ENCODE measurements at regions not wholly inside any gene's neighbourhood (a gene's known extent, or its start where the extent isn't known, plus 50 kb on each side); places are given as distances from the start of the nearest gene placed in this dataset.

DNA sequence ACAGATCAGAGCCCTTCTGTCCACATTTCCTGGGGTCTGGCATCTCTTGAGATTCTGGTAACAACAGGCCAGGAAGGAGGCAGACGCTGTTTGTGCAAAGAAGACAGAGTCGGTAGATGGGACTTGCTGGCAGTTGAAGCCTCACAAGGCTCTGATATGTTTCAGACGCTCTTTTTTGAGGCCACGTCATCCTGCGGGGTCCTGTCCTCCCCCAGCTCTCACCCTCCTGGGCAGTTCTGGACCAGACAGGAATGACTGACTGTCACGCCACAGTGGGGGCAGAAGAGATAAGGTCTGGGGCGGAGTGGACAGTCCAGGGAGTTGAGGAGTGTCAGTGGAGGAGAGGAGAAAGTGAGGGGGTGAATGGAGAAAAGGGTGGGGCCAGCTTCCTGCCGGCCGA lies 87.1 kb upstream of the SULF2 start:
- Histone ChIP-seq H3K4me1 (replicated peaks; ENCODE audit: insufficient read depth) (peaks cover 29% of the 10 kb centered on the region), H3K4me2 (no peak overlapping the region), H3K9me3 (ENCODE audit: insufficient read depth, low read depth) (no peaks in the 10 kb centered on the region), H3K36me3 (ENCODE audit: low read depth) (no peaks in the 10 kb centered on the region), H3K27me3 (ENCODE audit: insufficient read depth, low read depth) (no peaks in the 10 kb centered on the region), H4K20me1 (ENCODE audit: insufficient read depth) (no peaks in the 10 kb centered on the region), H3K27ac (no peak overlapping the region), H2AFZ (no peak overlapping the region), H3F3A (ENCODE audit: insufficient read depth, low read depth) (peaks cover 6% of the 10 kb centered on the region; the same call in 1 of the 2 replicates), H3K4me3 (no peak overlapping the region), H3K9me2 (ENCODE audit: insufficient read depth) (no peaks in the 10 kb centered on the region), H3K79me2 (ENCODE audit: low read depth) (no peaks in the 10 kb centered on the region)
- no peak for TF ChIP-seq EZH2 (IDR thresholded peaks at IDR 0.05; ENCODE audit: low read depth)
- TF ChIP-seq, protein P1, sequence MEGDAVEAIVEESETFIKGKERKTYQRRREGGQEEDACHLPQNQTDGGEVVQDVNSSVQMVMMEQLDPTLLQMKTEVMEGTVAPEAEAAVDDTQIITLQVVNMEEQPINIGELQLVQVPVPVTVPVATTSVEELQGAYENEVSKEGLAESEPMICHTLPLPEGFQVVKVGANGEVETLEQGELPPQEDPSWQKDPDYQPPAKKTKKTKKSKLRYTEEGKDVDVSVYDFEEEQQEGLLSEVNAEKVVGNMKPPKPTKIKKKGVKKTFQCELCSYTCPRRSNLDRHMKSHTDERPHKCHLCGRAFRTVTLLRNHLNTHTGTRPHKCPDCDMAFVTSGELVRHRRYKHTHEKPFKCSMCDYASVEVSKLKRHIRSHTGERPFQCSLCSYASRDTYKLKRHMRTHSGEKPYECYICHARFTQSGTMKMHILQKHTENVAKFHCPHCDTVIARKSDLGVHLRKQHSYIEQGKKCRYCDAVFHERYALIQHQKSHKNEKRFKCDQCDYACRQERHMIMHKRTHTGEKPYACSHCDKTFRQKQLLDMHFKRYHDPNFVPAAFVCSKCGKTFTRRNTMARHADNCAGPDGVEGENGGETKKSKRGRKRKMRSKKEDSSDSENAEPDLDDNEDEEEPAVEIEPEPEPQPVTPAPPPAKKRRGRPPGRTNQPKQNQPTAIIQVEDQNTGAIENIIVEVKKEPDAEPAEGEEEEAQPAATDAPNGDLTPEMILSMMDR (conservative IDR thresholded peaks at IDR 0.05) = no peak
- no peak for DNase-seq
- intact Hi-C loops (cut with micrococcal nuclease; ENCODE audit: unreplicated experiment) = no loop called here
- ChIA-PET POLR2A (ENCODE audit: unreplicated experiment) (interaction anchor here (0.7 kb wide), 1 partner anchor 10 kb away, joined by 3 read pairs; no protein-coding TSS in a partner anchor), CTCF (no interaction called here)
- BruUV-seq (replicated peaks) = no TSS peak

- no TSS peak for BruUV-seq (replicated peaks)
- no peaks in the 10 kb centered on the region for H3K36me3 ChIP-seq (ENCODE audit: low read depth)
- TF ChIP-seq EZH2 (IDR thresholded peaks at IDR 0.05; ENCODE audit: low read depth) = no peak
- TF ChIP-seq, protein P1 (conservative IDR thresholded peaks at IDR 0.05) = no peak
These were observed 85.2 kb upstream of the SULF2 start for GRCh38 chr20:47870475-47870874.

GRCh38 chr20:47868744-47869143 lies 83.5 kb upstream of the SULF2 start:
- ChIA-PET CTCF (no interaction called here), POLR2A (ENCODE audit: unreplicated experiment) (interaction anchor here (0.7 kb wide), 1 partner anchor 19 kb away, joined by 3 read pairs; no protein-coding TSS in a partner anchor)
- H3K27ac ChIP-seq = no peak overlapping the region
- no peak for DNase-seq
- H3K4me2 ChIP-seq = no peak overlapping the region
- no TSS peak for BruUV-seq (replicated peaks)
- H2AFZ ChIP-seq = no peak overlapping the region
- H3K36me3 ChIP-seq (ENCODE audit: low read depth) = no peaks in the 10 kb centered on the region
- no peaks in the 10 kb centered on the region for H3K79me2 ChIP-seq (ENCODE audit: low read depth)
- H4K20me1 ChIP-seq (ENCODE audit: insufficient read depth) = no peaks in the 10 kb centered on the region
- no peak overlapping the region for H3K4me3 ChIP-seq
- H3K4me1 ChIP-seq (replicated peaks; ENCODE audit: insufficient read depth) = peaks cover 17% of the 10 kb centered on the region
- intact Hi-C loops (cut with micrococcal nuclease; ENCODE audit: unreplicated experiment) = no loop called here
- no peaks in the 10 kb centered on the region for H3K27me3 ChIP-seq (ENCODE audit: insufficient read depth, low read depth)
- no peaks in the 10 kb centered on the region for H3K9me3 ChIP-seq (ENCODE audit: insufficient read depth, low read depth)
- no peaks in the 10 kb centered on the region for H3K9me2 ChIP-seq (ENCODE audit: insufficient read depth)
- H3F3A ChIP-seq (ENCODE audit: insufficient read depth, low read depth) = peaks cover 4% of the 10 kb centered on the region; the same call in 1 of the 2 replicates
- TF ChIP-seq EZH2 (IDR thresholded peaks at IDR 0.05; ENCODE audit: low read depth) = no peak
- TF ChIP-seq, protein P1 (conservative IDR thresholded peaks at IDR 0.05) = no peak

More at GRCh38 chr20:47870475-47870874, 85.2 kb upstream of the SULF2 start:
- no peaks in the 10 kb centered on the region for H3F3A ChIP-seq (ENCODE audit: insufficient read depth, low read depth)
- H3K9me2 ChIP-seq (ENCODE audit: insufficient read depth) = no peaks in the 10 kb centered on the region
- no peaks in the 10 kb centered on the region for H4K20me1 ChIP-seq (ENCODE audit: insufficient read depth)
- H3K27me3 ChIP-seq (ENCODE audit: insufficient read depth, low read depth) = no peaks in the 10 kb centered on the region
- H2AFZ ChIP-seq = no peak overlapping the region
- POLR2A ChIA-PET (ENCODE audit: unreplicated experiment) = no interaction called here
- no peak for DNase-seq
- H3K4me2 ChIP-seq = no peak overlapping the region
- H3K79me2 ChIP-seq (ENCODE audit: low read depth) = no peaks in the 10 kb centered on the region
- no peak overlapping the region for H3K4me3 ChIP-seq
- intact Hi-C loops (cut with micrococcal nuclease; ENCODE audit: unreplicated experiment) = no loop called here
- no peak overlapping the region for H3K27ac ChIP-seq
- CTCF ChIA-PET = no interaction called here
- H3K9me3 ChIP-seq (ENCODE audit: insufficient read depth, low read depth) = no peaks in the 10 kb centered on the region
- peaks cover 15% of the 10 kb centered on the region for H3K4me1 ChIP-seq (replicated peaks; ENCODE audit: insufficient read depth)
